GM10266 (cell line): ENCODE measurements at regions not wholly inside any gene's neighbourhood (a gene's known extent, or its start where the extent isn't known, plus 50 kb on each side); places are given as distances from the start of the nearest gene placed in this dataset.

Experiments
- DNase-seq: peaks from one replicate; pipeline ENCODE4 v3.0.0; 2012; ENCODE audit errors: extremely low spot score
- CTCF ChIP-seq: IDR thresholded peaks from 2 replicates; pipeline ENCODE4 v1.5.1; 2012; ENCODE audit warnings: mild to moderate bottlenecking, low read depth; ENCODE audit not compliant: control insufficient read depth, insufficient read depth; ENCODE audit errors: missing control alignments

- no peak for TF ChIP-seq CTCF
- peak; percentile 6 for DNase-seq
These were observed 574.1 kb downstream of the LMO4 start for GRCh38 chr1:87902830-87903229.

DNA sequence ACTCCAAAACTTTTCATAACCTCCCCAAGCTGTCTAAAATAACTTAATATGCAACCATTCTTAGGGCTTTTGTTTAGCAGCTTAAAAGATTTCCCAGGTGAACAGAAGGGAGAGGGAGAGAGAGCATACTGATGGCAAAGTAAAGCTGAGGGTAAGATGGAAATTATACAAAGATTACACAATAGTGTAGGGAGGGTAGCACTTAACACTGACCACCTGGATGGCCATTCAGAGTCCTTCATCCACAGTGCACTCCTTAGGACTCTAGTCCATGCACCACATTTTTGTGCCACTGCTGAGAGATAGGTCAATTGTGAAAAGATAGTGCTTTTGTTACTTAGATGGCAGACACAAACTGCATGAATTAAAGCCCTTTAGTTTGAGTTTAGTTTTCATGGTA is 574.6 kb downstream of the LMO4 start:
- no peak for TF ChIP-seq CTCF
- no peak for DNase-seq

GRCh38 chr1:87904651-87905050 is 576.0 kb downstream of the LMO4 start:
- DNase-seq: no peak

GRCh38 chr1:87905651-87906050 is 577.0 kb downstream of the LMO4 start:
- no peak for TF ChIP-seq CTCF
- DNase-seq: no peak

More at GRCh38 chr1:87904651-87905050, 576.0 kb downstream of the LMO4 start:
- TF ChIP-seq CTCF: no peak

GRCh38 chr1:87906078-87906477 is 577.4 kb downstream of the LMO4 start:
- no peak for TF ChIP-seq CTCF
- DNase-seq: no peak

DNA sequence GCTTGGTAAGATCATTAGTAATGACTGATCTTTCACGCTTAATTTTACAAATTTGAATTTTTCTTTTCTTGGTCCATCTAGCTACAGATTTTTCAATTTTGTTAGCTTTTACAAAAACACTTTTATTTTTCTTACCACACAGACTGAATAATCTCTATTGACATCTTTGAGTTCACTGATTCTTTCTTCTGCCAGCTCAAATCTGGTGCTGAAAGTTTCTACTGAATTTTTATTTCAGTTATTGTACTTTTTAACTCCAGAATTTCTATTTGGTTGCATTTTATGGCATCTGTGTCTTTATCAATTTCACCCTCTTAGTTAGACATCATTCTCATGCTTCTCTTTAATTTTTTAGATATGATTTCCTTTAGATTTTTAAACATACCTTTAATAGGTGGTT is 584.7 kb downstream of the LMO4 start:
- TF ChIP-seq CTCF: no peak
- no peak for DNase-seq

GRCh38 chr1:87914396-87914795 is 585.7 kb downstream of the LMO4 start:
- no peak for DNase-seq
- no peak for TF ChIP-seq CTCF
